Adrenal gland (tissue), 9 donors: ENCODE measurements at regions not wholly inside any gene's neighbourhood (a gene's known extent, or its start where the extent isn't known, plus 50 kb on each side); places are given as distances from the start of the nearest gene placed in this dataset.

Source experiments
- DNase-seq, 7 donors: peaks; one replicate each; pipeline ENCODE4 v3.0.0-alpha.2; 2019 to 2020
- H3K27ac ChIP-seq, 5 donors: fragments of 200-600 bp; sonication (generic) in 4 of 5; 1 replicate in 3 of 5; 2 replicates in 2 of 5; pipeline versions ENCODE4 v1.5.1 to v1.8.0; 2016 to 2020; ENCODE audit warnings: mild to moderate bottlenecking in 1 of 5
- H3K27me3 ChIP-seq: fragments of 200-600 bp; 2 replicates; pipeline ENCODE4 v1.8.0; 2021
- H3K36me3 ChIP-seq, 2 donors: fragments of 200-600 bp; replicated peaks in 1 of 2; 1 replicate in 1 of 2; 2 replicates in 1 of 2; pipeline versions ENCODE4 v1.5.1 to v1.8.0; 2018 to 2022
- H3K4me1 ChIP-seq, 2 donors: fragments of 200-600 bp; replicated peaks in 1 of 2; 1 replicate in 1 of 2; 2 replicates in 1 of 2; pipeline versions ENCODE4 v1.5.1 to v1.8.0; 2018 to 2021
- H3K4me3 ChIP-seq, 4 donors: fragments of 200-600 bp; sonication (generic) in 3 of 4; one replicate each; pipeline ENCODE4 v1.5.1; 2016 to 2018
- H3K9me3 ChIP-seq, 3 donors: fragments of 200-600 bp; sonication (generic) in 1 of 3; replicated peaks in 1 of 3; 1 replicate in 2 of 3; 2 replicates in 1 of 3; pipeline versions ENCODE4 v1.5.1 to v1.8.0; 2016 to 2021
- CTCF ChIP-seq, 6 experiments: fragments of 450-650 bp in 4 of 6; fragments of 200-600 bp in 2 of 6; sonication (generic) in 1 of 6; IDR thresholded peaks; 1 replicate in 5 of 6; 2 replicates in 1 of 6; pipeline versions ENCODE4 v1.5.1 to v1.8.0; 2016 to 2021; ENCODE audit warnings: antibody characterized with exemption in 6 of 6, mild to moderate bottlenecking in 2 of 6, moderate library complexity in 1 of 6
- POLR2A ChIP-seq, 2 donors: fragments of 450-650 bp; IDR thresholded peaks; one replicate each; pipeline ENCODE4 v1.6.1; 2017; ENCODE audit warnings: antibody characterized with exemption in 2 of 2, mild to moderate bottlenecking in 2 of 2, moderate library complexity in 1 of 2
- WGBS, 4 donors: extraction: QIAGEN DNeasy Blood & Tissue Kit in 2 of 4; methylation state at CpG; one replicate each; pipeline versions ENCODE4 v1.1.5 to v1.1.7; 2013 to 2017; 5-methylcytosine and 5-hydroxymethylcytosine counted together
- intact Hi-C, 2 donors: fragments of 100-400 bp; cut with DNase I; formaldehyde crosslinking; loops; one replicate each; pipeline versions ENCODE4 v1.14.1 to v1.15.0; 2022 to 2023
- donor health status: healthy with polysubstance abuse.
- donor health status: Bipolar disorder and iron deficiency.
- donor health status: DM: yes; HTN: yes; CAD: no.
- donor health status: DM: no; HTN: no; CAD: no.
- donor health status: DM: no; HTN: no; CAD: no.

- Histone ChIP-seq H3K4me3 (no peak overlapping the region), H3K27me3 (no peaks in the 10 kb centered on the region), H3K9me3 (no peaks in the 10 kb centered on the region), H3K27ac (no peak overlapping the region), H3K36me3 (no peaks in the 10 kb centered on the region), H3K4me1 (no peaks in the 10 kb centered on the region)
- DNase-seq = no peak
- 90 to 98% (median 94%) methylated on average over 5 of the region's 5 CpGs for WGBS, 4 donors
- no peak for TF ChIP-seq POLR2A (IDR thresholded peaks at IDR 0.05)
- no peak for TF ChIP-seq CTCF (IDR thresholded peaks at IDR 0.05)
- intact Hi-C loops = no loop called here
Observed at GRCh38 chr3:171978390-171978789, 61.0 kb upstream of the FNDC3B start.

- TF ChIP-seq POLR2A (IDR thresholded peaks at IDR 0.05) (no peak), CTCF (IDR thresholded peaks at IDR 0.05) (no peak)
- H3K27ac ChIP-seq = no peak overlapping the region
- no peak overlapping the region for H3K4me3 ChIP-seq
- H3K9me3 ChIP-seq = no peaks in the 10 kb centered on the region
- H3K4me1 ChIP-seq = no peaks in the 10 kb centered on the region
- H3K36me3 ChIP-seq = no peaks in the 10 kb centered on the region
- no peak for DNase-seq
- H3K27me3 ChIP-seq = no peaks in the 10 kb centered on the region
- intact Hi-C loops = no loop called here
- WGBS, 4 donors = 87 to 92% (median 92%) methylated on average over 8 of the region's 8 CpGs
Observed at GRCh38 chr3:171979081-171979480, 60.3 kb upstream of the FNDC3B start.

GRCh38 chr3:171980578-171981270, 58.7 kb upstream of the FNDC3B start:
- no peaks in the 10 kb centered on the region for H3K36me3 ChIP-seq
- H3K4me3 ChIP-seq = no peak overlapping the region
- H3K27me3 ChIP-seq = no peaks in the 10 kb centered on the region
- no peaks in the 10 kb centered on the region for H3K9me3 ChIP-seq
- H3K4me1 ChIP-seq = no peaks in the 10 kb centered on the region
- 56 to 77% (median 65%) methylated on average over 2 of the region's 2 CpGs for WGBS, 4 donors
- DNase-seq = no peak
- no peak overlapping the region for H3K27ac ChIP-seq
- TF ChIP-seq CTCF (IDR thresholded peaks at IDR 0.05) = no peak
- TF ChIP-seq POLR2A (IDR thresholded peaks at IDR 0.05) = no peak
- intact Hi-C loops = no loop called here

- Histone ChIP-seq H3K4me1 (no peaks in the 10 kb centered on the region), H3K9me3 (no peaks in the 10 kb centered on the region), H3K4me3 (no peak overlapping the region), H3K27me3 (no peaks in the 10 kb centered on the region), H3K27ac (no peak overlapping the region), H3K36me3 (no peaks in the 10 kb centered on the region)
- TF ChIP-seq CTCF (IDR thresholded peaks at IDR 0.05) (no peak), POLR2A (IDR thresholded peaks at IDR 0.05) (no peak)
- DNase-seq = no peak
- 71 to 97% (median 88%) methylated on average over 1 of the region's 1 CpG for WGBS, 4 donors
- intact Hi-C loops = no loop called here
Observed at GRCh38 chr3:171981271-171981605, 58.1 kb upstream of the FNDC3B start.
